Smooth muscle cell (in vitro differentiated cells): ENCODE measurements at regions not wholly inside any gene's neighbourhood (a gene's known extent, or its start where the extent isn't known, plus 50 kb on each side); places are given as distances from the start of the nearest gene placed in this dataset. TPM values are rescaled to one million over a fixed set of nuclear protein-coding genes. Genes with fewer than 3 reads are reported as not detected.

Source experiments
- DNase-seq: peaks from one replicate; lab custom pipeline; 2025; ENCODE audit not compliant: unreplicated experiment; lab: John Stamatoyannopoulos, UW
- H2AFZ ChIP-seq: fragments of 200-600 bp; sonication (generic); 2 replicates; pipeline ENCODE4 v1.6.0; 2016; ENCODE audit warnings: antibody characterized with exemption, low read depth, mild to moderate bottlenecking
- H3F3A ChIP-seq: fragments of 200-600 bp; sonication (generic); 2 replicates; pipeline ENCODE4 v1.6.0; 2017; ENCODE audit warnings: antibody characterized with exemption, low read depth
- H3K27ac ChIP-seq: fragments of 200-600 bp; sonication (generic); 2 replicates; pipeline ENCODE4 v1.5.1; 2016; ENCODE audit warnings: low read depth, mild to moderate bottlenecking
- H3K27me3 ChIP-seq: fragments of 200-600 bp; sonication (generic); 2 replicates; pipeline ENCODE4 v1.6.1; 2016; ENCODE audit warnings: low read depth, mild to moderate bottlenecking
- H3K36me3 ChIP-seq: fragments of 200-600 bp; sonication (generic); 2 replicates; pipeline ENCODE4 v1.5.1; 2016; ENCODE audit warnings: low read depth
- H3K4me1 ChIP-seq: fragments of 200-600 bp; sonication (generic); 2 replicates; pipeline ENCODE4 v1.5.1; 2016; ENCODE audit warnings: low read depth
- H3K4me2 ChIP-seq: fragments of 200-600 bp; sonication (generic); 2 replicates; pipeline ENCODE4 v1.6.0; 2016; ENCODE audit warnings: mild to moderate bottlenecking
- H3K4me3 ChIP-seq: fragments of 200-600 bp; sonication (generic); 2 replicates; pipeline ENCODE4 v1.5.1; 2016; ENCODE audit warnings: mild to moderate bottlenecking
- H3K79me2 ChIP-seq: fragments of 200-600 bp; sonication (generic); 2 replicates; pipeline ENCODE4 v1.6.0; 2016; ENCODE audit warnings: low read depth, mild to moderate bottlenecking
- H3K9ac ChIP-seq: fragments of 200-600 bp; sonication (generic); 2 replicates; pipeline ENCODE4 v1.6.0; 2016; ENCODE audit warnings: low read depth
- H3K9me3 ChIP-seq: fragments of 200-600 bp; sonication (generic); replicated peaks from 2 replicates; pipeline ENCODE4 v1.5.1; 2016; ENCODE audit warnings: low read depth
- H4K20me1 ChIP-seq: fragments of 200-600 bp; sonication (generic); 2 replicates; pipeline ENCODE4 v1.6.0; 2016; ENCODE audit warnings: low read depth
- CTCF ChIP-seq: fragments of 200-600 bp; sonication (generic); IDR thresholded peaks from 2 replicates; pipeline ENCODE4 v1.5.1; 2017; ENCODE audit warnings: borderline replicate concordance, mild to moderate bottlenecking, antibody characterized with exemption; ENCODE audit not compliant: insufficient read depth, poor library complexity, severe bottlenecking
- WGBS: methylation state at CpG from one replicate; pipeline ENCODE4 v1.1.7; 2016; ENCODE audit warnings: low lambda C conversion rate; 5-methylcytosine and 5-hydroxymethylcytosine counted together
- small RNA-seq: library from RNA; depleted of rRNA; stranded (forward); fragments of <200 nt; gene quantifications from one replicate; pipeline ENCODE3, GENCODE V24; 2014

DNA sequence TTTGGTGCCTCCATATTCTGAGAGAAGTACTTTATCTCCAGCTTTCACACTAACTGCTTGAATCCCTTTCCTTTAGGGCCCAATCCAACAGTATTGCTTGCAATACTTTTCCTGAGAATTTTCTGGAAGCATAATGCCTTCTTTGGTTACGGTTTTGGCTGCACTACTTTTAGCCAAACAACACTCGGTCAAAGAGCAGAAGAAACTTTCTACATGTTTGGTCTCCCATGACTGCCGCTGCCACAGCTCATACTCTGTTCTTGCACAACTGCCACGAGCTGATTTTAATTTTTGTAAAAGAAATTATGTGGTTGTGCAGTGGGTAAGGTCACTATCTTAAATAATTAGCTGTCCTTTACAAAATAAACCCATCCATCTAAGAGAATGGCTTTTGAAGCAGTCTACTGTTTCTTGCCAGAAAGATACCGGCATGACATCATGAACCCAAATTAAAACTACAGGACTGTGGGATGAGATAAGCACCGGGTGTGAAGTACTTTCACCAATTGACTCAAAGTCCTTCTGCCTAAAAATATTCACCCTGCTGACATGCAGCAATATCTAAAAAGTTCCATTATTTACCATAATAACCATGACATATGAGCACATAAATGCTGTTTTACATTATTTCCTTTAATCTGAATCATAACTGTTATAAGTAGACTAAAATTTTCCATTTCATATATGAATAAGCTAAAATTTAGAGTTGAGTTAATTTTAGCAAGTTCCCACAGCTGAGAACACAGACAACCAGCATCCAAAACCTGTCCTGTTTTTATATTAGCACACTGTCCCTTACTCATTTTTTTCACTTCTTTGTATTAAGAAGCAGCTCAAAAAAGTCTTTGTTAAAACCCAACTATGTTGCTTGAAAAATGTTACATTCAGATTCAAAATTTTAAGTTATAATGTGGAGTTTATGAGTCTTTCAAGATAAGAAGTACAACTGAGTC, 1154.3 kb downstream of the EPHA3 start:
- WGBS = 80% methylated on average over 6 of the region's 6 CpGs
- no peaks in the 10 kb centered on the region for H3F3A ChIP-seq
- TF ChIP-seq CTCF = no peak
- no peak overlapping the region for H3K4me3 ChIP-seq
- H3K27me3 ChIP-seq = no peaks in the 10 kb centered on the region
- H3K9me3 ChIP-seq = peaks cover 9% of the 10 kb centered on the region
- no peaks in the 10 kb centered on the region for H3K79me2 ChIP-seq
- no peaks in the 10 kb centered on the region for H3K36me3 ChIP-seq
- no peak overlapping the region for H3K9ac ChIP-seq
- H3K4me2 ChIP-seq = no peak overlapping the region
- H3K4me1 ChIP-seq = no peaks in the 10 kb centered on the region
- no peak for DNase-seq
- H2AFZ ChIP-seq = no peak overlapping the region
- H3K27ac ChIP-seq = no peak overlapping the region
- H4K20me1 ChIP-seq = no peaks in the 10 kb centered on the region

Small RNA genes lying in the stretch of these regions (small RNA-seq; reads per million reads assigned to genes)
- gene HSPE1P19 (not detected), gene RF00012 (not detected), gene RNU6-712P (not detected)
